ENCODE measurements at regions not wholly inside any gene's neighbourhood (a gene's known extent, or its start where the extent isn't known, plus 50 kb on each side); places are given as distances from the start of the nearest gene placed in this dataset.

DNA sequence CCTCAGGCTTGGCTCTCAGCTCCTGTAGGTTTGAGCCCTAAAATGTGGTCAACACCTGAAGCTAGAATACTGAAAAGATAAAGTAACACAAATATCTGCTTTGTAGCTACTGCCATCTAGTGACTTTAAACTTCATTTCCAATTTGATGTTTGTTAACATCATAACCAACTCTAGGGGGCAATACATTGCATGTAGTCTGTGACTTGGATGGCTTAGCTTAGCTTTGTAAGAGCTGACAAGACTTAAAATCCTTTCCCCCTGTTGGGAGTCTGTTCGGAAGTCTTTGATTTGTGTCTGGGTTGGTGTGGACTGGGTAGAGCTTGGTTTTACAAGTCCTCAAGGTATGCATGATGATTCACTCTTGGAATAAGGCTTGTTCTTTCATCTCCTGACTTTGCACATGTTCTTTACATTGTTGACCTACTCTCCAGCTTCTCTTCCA, 51.7 kb downstream of the SCN11A start:
- DNase-seq (ENCODE audit: low spot score), result peak; percentile 83

DNA sequence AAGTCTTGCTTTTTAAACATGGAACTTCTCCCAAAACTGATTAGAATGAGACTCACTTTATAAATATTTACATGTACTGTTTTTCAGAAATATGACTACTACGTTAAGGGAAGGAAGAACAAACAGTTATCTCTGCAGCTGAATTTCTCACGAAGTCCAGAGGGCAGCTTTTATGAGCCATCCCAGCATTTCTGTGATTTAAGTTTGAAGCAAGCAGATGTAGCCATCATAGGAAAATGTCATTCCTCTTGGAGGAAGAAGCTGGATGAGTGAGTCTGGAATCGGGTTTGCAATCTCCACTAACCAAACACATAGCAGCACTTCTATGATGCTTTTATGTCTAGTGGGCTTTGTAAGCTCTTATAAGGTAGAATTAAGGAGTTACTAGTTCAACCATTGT, 53.7 kb downstream of the SCN11A start:
- no peak for DNase-seq (ENCODE audit: low spot score)

DNA sequence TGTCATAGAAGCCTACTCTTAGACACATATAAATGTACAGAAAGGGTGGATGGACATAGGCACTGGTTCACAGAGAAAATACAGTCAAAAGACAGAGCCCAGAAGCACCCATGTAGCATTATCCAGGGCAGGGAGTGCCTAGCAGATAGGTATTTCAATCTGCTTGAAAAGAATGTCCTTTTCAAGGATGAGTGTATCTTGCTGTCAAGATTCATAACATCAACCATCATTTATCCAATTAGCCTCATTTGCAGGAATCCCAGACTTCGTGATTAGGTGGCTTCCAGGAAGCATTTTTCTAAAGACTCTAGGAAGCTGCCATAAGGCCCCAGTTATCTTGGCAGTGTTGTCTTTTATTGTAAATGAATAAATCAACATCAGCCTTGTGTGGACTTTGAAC, 55.6 kb downstream of the SCN11A start:
- DNase-seq (ENCODE audit: low spot score), result no peak

DNA sequence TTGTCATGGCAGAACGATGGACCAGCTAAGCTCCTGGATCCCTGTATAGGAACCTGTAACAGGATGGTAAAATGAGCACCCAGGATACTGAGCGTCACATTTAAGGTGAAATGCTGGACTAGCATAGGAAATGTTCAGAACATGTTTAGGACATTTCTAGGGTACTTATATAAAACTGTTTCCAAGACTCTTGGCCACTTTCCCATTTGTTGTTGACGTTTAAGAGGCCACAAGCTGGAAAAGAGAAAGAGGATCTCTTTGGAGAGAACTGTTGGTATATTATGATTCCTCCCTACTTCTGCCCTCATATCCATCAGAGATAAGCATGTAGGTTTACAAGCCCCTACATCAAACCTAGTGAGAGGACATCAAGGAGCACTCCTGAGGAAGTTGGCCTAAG, 57.5 kb downstream of the SCN11A start:
- DNase-seq (ENCODE audit: low spot score), result no peak

DNA sequence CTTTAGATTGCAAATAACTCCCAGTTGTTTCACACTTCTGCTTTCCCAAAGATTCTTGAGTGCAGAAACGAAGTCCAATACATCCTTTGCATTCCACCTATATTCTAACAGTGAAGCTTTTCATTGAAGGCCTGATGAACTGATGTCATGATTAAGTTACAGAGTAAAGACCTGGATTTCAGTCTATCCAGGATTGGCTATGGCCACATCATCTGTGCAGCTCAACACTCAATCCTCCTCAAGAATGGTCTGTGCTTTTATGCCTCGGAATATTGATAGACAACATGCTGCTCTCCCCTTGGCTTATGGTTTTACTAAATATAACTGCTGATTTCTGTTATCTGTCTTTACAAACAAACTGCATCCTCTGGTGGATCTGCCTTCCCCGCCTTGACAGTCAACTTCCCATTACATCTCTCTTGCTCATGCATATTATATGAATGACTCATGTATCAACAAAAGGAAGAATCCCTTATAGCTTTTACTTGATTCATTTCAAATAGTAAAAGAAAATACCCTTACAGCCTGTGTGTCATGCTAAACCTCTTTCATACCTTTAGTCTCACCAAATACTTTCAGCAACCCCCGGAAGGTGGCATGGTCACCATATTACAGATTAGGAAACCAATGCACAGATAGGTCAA, 59.5 kb downstream of the SCN11A start:
- DNase-seq (ENCODE audit: low spot score), result peak; percentile 72

DNA sequence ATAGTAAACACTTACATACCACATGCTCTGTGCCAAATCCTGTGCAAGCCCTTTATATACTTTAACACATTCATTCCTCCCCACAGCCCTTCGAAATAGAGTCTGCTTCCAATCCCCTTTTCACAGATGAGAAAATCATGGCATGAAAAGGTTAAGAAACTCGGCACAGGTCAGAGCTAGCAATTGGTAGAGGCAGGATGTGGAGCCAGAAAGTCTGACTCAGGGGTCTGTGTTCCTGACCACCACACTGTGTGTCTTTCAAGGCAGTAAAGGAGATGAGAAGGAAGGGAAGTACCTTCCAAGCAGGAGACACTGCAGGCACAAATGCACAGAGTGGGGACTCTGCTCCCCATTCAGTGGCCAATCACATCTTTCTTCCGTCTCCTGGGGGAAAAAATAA, 61.1 kb downstream of the SCN11A start:
- DNase-seq (ENCODE audit: low spot score), result no peak

DNA sequence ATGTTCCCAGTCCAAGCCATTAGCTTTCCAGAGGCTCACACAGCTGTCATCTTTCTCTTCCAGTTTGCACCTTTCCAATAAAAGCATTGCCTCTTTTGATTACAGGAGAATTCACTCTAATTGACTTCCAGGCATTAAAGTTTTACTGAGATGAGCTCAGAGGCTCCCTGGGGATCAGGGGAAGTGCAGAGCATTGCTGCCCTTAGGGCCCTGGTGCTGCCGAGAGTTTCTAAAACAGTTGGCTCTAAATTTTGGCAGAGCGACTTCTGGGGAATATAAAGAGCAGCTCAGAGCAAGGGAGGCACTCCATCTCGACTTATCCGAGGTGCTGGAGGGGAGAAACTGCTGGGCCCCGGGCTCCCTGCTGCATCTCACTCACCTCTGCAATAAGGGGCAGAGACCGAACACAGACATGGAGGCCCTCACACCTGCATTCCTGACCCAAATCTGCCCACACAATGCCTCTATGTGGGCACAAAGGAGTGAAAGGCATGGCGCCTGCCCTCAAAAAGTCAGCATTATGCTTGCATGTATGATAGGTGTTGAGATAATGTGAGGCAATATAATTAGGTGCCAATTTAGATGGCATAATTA, 61.7 kb downstream of the SCN11A start:
- DNase-seq (ENCODE audit: low spot score), result no peak

DNA sequence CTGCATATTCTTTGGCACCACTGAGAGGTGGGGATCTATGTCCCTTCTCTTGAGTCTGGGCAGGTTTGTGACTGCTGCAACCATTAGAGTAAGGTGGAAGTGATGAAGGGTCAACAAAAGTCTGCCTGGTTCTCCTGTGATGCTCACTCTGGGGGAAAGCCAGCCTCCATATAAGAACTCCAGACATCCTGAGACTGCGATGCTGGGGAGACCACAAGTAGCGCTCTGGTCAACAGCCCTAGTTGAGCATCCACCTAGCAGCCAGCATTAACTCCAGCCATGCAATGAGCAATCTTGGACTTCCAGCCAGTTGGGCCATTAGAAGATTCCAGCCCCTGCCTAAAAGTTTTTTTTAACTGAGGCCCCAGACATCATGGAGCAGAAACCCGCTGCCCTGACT, 62.8 kb downstream of the SCN11A start:
- no peak for DNase-seq (ENCODE audit: low spot score)

DNA sequence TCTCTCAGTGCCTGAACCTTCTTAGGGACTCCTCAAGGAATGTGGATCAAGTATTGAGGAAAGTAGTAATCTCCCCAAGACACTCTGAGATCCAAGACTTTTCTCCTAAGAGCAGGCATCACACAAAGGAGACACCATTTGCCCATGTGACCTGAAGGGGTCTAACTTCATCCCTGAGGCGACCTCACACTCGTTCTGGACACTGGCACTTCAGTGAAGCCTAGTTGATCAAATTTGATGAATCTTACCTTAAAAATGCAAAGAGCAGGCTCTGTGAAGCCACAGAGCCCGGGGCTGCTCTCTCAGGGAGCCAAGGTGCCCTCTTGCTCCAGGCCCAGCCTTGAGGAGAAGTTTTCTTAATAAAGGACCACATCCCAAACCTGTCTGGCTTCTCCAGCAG, 64.3 kb downstream of the SCN11A start:
- no peak for DNase-seq (ENCODE audit: low spot score)

DNA sequence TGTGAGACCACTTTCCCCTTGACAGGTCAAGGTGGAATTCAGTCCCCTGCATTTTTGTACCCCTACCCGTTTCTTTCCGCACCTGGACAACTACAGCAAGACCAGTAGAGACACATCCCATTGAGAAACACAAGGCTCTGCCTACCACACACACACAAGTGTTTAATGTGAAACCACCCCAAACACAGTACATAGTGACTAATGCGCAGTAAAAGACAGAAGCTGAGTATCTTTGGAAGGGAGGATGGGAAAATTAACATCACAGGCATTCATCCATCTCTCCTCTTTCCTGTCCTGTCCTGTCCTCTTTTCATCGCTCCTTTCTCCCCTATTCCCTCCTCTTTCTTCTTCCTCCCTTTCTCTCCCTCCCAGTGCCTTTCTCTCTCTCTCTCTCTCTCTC, 64.8 kb downstream of the SCN11A start:
- no peak for DNase-seq (ENCODE audit: low spot score)

DNA sequence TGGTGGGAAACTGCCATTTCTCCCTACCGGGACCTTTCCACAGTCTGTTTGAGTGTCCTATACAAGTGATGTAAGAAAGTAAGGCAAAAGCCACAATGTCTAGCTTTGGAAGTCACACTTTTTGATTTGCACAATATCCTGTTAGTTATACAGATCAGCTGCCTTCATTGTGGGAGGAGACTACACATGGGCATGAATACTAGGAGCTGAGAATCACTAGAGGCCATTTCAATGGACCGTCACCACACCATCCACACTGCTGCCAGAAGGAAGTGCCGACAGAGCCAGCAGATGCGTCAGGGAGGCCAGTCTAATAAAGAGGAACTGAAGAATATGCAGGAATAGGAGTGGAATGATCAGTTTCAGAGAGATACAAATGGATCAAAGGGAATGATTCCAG, 65.8 kb downstream of the SCN11A start:
- DNase-seq (ENCODE audit: low spot score), result no peak

DNA sequence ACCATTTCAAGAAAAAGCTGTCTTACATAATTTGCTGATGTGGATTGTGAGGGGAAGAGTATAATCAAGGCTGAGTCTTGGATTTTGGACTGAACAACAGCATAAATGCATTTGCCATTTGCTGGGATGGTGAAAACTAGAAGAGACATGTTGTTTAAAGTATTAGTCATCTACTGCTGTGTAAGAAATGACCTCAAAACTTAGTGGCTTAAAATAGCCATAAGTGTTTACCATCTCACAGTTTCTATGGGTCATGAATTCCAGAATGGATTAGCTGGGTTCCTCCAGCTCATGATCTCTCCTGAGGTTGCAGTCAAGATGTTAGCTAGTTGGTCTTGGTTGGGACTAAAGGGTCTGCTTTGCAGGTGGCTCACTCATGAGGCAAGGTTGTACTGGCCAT, 66.2 kb downstream of the SCN11A start:
- DNase-seq (ENCODE audit: low spot score), result no peak

DNA sequence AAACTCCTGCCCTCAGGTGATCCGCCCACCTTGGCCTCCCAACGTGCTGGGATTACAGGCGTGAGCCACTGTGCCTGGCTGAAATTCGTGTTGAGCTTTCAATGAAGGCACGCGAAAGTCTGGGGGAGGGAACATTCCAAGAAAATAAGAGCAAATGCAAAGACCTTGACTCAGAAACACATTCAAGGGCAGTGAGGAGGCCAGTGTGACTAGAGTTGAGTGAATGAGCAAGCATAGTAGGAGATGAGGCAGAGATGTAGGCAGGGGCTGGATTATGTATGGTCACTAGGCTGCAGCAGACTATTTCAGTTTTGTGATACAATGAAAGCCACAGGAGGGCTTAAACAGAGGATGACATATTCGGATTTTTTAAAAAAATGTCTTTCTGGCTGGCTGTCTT, 67.0 kb downstream of the SCN11A start:
- no peak for DNase-seq (ENCODE audit: low spot score)

DNA sequence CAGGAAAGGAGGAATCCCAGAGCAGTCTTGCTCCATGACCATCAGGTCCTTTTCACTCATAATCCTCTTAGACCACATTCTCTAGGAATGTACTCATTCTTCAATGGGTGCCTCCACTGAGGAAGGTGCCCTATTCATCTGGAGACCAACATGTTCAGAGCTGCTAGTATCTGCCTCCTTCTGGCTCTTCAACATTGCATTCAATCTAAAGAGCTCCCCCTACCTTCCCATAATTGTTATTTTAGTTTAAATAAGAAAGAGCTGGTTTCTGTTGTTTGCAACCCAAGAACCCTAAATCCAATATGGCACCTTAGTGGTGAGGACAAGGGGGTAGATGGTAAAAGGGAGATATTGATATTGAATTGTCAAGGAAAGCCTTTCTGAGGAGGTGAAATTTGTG, 67.6 kb downstream of the SCN11A start:
- no peak for DNase-seq (ENCODE audit: low spot score)

DNA sequence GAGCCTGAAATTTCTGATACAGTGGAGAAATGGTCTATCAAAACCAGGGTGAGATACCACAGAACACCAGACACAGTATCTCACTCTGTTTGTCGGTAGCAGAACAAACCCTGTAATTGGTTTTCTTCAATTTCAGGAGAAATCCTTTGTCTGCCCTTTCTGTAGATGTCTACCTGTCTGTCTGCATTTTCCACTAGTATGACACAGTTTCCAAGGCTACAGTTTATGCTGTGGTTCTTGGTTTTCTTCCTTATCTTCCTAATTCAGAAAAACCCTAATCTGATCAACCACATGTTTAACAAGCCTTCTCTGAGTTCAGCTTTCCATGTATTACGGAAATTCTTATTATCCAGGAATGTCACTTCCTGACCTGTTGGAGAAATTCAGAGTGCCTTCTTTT, 70.8 kb downstream of the SCN11A start:
- no peak for DNase-seq (ENCODE audit: low spot score)

DNA sequence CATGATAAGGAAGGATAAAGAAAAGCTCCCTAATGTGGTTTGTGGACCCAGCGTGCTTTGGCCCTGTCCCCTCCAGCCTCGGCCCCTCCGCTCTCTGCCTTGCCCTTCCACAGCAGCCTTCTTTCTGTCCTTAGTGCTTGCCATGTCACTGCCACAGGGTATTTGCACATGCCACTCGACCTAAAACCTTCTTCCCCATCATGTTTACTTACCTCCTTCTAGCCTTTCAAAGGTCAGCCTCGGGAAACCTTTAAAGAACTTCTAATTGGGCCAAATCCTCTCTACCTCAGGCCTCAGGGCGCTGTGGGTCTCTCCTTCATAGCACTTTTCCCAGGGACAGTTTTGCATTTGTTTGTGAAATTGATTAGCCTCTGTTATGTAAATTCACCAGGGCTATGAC, 73.0 kb downstream of the SCN11A start:
- DNase-seq (ENCODE audit: low spot score), result no peak

DNA sequence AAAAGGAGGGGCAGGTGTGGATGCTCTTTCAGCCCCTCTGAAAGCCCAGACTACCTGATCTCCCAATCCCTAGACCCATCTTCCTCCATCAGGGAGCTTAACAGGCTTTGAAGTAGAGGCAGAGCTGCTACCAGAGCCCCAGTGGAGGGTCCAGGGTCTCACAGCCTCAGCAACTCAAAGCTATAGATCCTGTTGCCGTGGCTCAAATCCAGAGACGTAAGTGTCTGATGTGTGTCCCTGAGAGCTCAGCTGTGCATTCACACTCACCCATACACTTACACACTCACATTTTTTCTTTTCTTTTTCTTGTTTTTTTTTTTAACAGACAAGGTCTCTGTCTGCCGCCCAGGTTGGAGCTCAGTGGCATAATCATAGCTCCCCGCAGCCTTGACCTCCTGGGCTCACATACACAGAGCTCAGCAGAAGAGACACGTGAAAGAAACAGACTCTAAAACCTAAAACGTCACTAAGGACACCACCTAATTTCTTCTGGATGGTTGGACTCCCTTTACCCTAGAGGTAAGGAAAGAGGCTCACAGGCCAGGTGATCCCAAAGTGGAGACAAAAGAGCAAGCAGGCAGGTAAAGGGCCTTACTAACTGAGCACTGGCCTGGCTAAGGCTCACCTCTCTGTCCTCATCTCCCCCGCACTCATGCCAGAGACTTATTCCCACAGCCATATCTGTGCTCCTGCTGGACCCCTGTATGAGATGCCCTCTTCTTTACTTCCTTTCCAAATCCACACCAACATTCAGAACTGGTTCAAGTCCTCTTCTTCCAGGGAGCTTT, 80.7 kb downstream of the SCN11A start:
- no peak for DNase-seq (ENCODE audit: low spot score)

DNA sequence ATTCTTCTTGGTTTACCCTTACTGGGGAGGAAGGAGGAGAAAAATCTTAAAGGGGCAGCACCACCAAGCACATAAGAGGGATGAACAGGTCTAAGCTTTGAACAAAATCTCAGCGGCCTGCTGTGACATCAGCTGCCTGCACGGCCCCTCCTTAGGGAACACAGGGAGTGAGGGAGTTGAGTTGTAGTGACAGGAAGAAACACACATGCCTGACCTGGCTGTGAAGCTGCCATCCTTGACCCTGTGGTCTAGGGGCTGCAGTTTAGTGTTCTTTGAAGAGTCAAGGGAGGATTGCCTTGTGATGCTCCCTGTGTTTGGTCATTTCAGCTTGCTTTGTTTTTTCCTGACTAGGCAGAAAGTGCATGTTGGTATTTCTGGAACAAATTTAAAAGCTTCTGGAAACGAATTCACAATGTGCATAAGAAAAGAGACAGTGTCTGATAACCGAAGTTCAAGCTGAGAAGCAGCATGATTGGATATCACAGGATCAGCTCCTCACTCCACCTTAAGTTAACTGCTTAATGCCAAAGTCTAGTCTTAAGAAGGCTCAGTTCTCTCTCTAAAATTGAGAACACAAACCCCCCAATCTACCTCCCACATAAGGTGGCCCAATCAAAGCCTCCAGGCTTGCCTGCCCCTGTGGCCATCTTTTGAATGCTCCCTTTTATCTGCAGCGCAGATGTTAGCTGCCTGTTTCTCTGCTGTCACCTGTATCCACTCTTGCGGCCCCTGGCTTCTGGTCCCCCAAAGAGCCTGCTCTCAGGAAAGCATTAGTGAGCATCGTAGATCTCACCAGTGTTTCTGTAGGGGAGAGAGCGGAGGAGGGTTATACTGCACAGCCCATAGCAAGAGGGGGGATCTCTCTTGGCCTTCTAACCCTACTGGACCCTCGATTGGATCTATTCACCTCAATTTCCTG, 82.2 kb downstream of the SCN11A start:
- no peak for DNase-seq (ENCODE audit: low spot score)

DNA sequence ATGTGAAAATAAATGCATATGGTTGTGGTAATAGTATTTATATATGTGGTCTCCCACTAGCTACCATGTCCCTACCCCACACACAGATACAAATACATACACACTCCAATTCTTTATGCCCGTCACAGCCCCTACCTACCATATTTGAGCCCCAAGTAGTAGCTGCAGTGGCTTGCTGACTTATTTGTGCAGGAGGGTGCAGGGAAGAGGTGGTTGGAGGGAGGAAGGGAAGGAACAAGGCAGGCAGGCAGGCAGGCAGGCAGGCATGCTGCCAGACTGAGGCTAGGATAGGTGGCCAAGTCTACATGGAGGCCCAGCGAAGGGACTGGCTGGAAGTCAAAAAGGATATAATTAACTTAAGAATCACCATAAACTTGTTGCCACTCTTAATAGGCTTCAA, 82.9 kb downstream of the SCN11A start:
- no peak for DNase-seq (ENCODE audit: low spot score)

DNA sequence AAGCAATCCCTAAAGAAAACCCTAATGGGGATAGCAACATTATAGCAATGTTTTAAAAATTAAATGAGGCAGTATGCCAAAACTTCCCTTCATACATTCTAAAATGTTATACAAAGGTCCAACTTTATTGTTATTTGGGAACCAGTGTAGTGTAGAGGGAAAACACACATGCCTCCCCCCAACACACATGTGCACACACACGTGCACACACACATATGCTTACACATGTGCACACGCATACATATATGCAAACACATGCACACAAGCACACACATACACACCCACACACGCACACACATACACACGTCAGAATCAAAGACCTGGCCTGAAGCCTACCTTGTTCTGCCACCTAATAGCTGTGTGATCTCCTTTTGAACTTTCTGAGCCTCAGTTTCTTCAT, 83.3 kb downstream of the SCN11A start:
- DNase-seq (ENCODE audit: low spot score), result no peak

DNA sequence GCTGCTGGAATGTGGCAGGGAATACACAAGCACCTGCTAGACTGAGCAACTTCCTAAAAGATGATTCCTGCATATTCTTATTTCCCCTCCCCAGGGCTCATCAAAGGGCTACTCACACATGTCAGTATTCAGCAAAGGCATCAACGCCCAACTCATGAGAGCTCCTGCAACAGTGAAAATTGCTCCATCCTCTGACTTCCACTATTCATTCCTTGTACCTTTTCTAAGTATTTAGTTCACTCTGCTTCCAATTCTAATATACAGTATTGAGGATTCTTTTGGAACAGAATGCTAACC, 84.1 kb downstream of the SCN11A start:
- no peak for DNase-seq (ENCODE audit: low spot score)

DNA sequence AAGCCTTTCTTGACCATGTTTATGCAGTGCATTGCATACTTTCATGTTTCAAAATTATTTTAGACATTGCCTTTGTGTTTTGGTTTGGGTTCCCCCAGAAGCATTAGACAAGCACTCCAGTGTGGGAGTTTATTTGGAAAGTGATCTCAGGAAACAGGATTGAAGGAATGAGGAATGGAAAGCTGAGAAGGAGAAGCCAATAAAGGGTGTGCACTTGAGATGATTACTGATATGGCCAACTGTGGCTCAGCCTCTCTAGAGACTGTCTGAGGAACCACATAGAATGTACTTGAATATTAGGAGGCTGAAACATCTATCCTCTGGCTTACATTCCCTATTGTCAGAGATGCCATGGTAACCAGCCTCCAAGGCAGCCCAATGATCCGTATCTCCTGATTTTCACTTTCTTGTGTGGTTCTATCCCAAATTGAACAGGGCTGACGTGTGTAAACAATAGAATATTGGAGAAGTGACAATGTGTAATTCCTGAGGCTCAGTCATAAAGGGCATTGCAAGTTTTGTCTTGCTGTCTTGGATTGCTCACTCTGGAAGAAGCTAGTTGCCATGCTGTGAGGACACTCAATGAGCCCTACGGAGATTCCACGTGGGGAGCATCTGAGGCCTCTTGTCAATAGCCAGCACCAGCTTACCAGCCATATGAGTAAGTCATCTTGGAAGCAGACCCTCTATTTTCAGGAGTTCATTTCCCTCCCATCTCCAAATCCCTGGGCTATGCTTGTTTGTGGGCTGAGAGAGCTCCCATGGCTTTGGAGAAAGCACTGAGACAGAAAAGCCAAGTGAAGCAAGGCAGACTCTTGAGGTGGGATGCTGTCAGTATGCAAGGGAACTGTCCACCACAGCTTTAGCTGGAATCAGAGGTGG, 84.7 kb downstream of the SCN11A start:
- no peak for DNase-seq (ENCODE audit: low spot score)

Measured in RKO (cell line).